ENCODE measurements at regions not wholly inside any gene's neighbourhood (a gene's known extent, or its start where the extent isn't known, plus 50 kb on each side); places are given as distances from the start of the nearest gene placed in this dataset.

DNA sequence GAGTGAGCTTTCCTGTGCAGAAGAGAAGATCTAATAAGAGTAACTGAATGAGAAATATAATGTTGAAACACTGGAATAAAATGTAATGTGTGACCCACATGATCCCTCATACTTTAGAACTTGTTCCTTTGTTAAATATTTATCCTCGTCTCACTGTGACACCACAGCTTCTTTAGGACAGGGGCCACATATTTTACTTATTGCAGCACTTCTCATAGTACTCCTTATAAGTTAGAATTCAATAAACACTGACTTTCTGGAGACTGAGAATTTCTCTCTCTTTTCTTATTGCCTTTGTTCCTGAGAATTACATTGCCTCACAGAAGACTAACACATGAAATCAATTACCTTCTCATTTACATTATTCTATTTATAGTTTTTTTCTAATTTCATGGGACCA, 1234.6 kb upstream of the CHAC2 start:
- DNase-seq (ENCODE audit: low spot score) = no peak
- Mint-ChIP-seq H3K27ac (no peak overlapping the region), H3K4me1 (ENCODE audit: low read depth) (no peaks in the 10 kb centered on the region), H3K4me3 (no peak overlapping the region), H3K27me3 (ENCODE audit: low read depth) (no peaks in the 10 kb centered on the region), H3K36me3 (ENCODE audit: low read depth) (no peaks in the 10 kb centered on the region), H3K9me3 (peaks cover 17% of the 10 kb centered on the region)

DNA sequence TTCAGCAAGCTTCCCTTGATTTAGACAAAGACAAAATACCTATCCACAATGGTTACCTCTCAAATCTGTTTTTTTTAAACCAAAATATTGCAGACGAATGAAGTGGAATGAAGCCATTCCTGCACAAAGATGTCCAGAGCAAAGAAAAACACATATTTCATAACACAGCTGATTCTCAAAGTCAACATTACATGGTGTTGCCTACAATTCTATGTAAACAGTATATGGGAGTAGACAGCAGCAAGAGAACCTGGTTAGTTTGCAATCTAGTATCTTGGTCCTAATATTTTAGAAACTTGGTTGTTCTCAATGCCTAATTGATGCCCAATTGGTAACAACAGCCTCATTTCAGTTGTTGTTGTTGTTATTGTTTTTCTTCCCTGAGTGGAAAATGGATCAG, 1240.9 kb upstream of the CHAC2 start:
- Mint-ChIP-seq H3K9me3 (peaks cover 26% of the 10 kb centered on the region), H3K27ac (no peak overlapping the region), H3K4me1 (ENCODE audit: low read depth) (no peaks in the 10 kb centered on the region), H3K36me3 (ENCODE audit: low read depth) (no peaks in the 10 kb centered on the region), H3K27me3 (ENCODE audit: low read depth) (no peaks in the 10 kb centered on the region), H3K4me3 (no peak overlapping the region)
- DNase-seq (ENCODE audit: low spot score) = no peak

DNA sequence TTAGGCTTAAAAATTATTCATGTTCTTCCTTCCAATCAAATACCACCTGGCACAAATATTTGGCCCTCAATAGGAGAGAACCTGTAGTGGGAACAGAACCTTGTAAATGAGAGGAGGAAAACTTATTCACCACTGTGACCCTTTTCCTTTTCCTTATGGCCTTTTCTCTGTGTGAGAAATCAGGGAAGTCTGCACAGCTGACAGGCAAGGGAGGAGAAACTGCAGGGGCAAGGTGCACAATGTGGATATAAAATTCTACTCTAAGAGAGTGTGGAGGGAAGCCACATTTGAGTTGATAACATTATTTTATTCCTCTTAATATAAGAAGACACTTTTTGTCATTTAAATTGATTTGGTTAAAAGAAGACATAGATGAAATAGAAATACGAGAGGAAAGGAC, 1247.0 kb upstream of the CHAC2 start:
- Mint-ChIP-seq H3K9me3 (peaks cover 4% of the 10 kb centered on the region), H3K36me3 (ENCODE audit: low read depth) (no peaks in the 10 kb centered on the region), H3K4me1 (ENCODE audit: low read depth) (no peaks in the 10 kb centered on the region), H3K4me3 (no peak overlapping the region), H3K27ac (no peak overlapping the region), H3K27me3 (ENCODE audit: low read depth) (no peaks in the 10 kb centered on the region)
- DNase-seq (ENCODE audit: low spot score) = no peak

DNA sequence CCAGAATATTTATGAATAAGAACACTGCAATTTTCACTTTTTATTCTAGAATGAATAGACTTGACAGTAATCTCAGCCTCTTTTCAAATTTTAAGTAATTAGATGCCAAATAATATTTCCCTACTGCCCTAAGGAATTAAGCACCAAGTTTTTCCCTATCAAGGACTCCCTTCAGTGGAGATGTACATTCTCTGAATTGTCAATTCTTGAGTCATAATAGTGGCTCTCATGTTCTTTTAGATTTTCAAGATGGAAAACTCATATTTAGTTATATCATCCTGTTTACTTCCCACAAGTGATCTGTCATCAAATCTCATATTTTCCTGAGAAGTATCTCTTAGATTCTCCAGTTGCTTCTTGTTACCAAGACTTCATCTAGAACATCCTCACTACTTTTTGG, 1248.9 kb upstream of the CHAC2 start:
- no peaks in the 10 kb centered on the region for H3K27me3 Mint-ChIP-seq (ENCODE audit: low read depth)
- H3K4me3 Mint-ChIP-seq = no peak overlapping the region
- no peaks in the 10 kb centered on the region for H3K36me3 Mint-ChIP-seq (ENCODE audit: low read depth)
- no peak overlapping the region for H3K27ac Mint-ChIP-seq
- peaks cover 4% of the 10 kb centered on the region for H3K9me3 Mint-ChIP-seq
- H3K4me1 Mint-ChIP-seq (ENCODE audit: low read depth) = no peaks in the 10 kb centered on the region
- DNase-seq (ENCODE audit: low spot score) = no peak

DNA sequence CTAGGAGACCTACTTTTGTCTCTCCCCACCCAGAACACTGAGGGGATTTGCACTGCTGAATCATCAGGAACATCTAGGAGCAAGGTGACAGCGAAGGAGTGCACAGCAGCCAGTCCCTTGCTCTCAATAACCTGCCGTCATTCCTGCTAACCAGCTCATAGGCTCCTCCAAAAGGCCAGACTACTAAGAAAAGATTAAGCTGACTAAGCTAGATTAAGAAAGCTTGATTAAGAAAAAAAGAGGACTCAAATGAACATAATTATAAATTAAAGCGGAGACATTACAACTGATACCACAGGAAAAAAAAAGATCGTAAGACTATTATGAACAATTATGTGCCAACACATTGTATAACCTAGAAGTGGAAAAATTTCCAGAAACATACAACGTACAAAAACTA, 1254.8 kb upstream of the CHAC2 start:
- no peaks in the 10 kb centered on the region for H3K36me3 Mint-ChIP-seq (ENCODE audit: low read depth)
- H3K27ac Mint-ChIP-seq = no peak overlapping the region
- no peak for DNase-seq (ENCODE audit: low spot score)
- H3K27me3 Mint-ChIP-seq (ENCODE audit: low read depth) = no peaks in the 10 kb centered on the region
- no peaks in the 10 kb centered on the region for H3K4me1 Mint-ChIP-seq (ENCODE audit: low read depth)
- peaks cover 8% of the 10 kb centered on the region for H3K9me3 Mint-ChIP-seq
- H3K4me3 Mint-ChIP-seq = no peak overlapping the region

DNA sequence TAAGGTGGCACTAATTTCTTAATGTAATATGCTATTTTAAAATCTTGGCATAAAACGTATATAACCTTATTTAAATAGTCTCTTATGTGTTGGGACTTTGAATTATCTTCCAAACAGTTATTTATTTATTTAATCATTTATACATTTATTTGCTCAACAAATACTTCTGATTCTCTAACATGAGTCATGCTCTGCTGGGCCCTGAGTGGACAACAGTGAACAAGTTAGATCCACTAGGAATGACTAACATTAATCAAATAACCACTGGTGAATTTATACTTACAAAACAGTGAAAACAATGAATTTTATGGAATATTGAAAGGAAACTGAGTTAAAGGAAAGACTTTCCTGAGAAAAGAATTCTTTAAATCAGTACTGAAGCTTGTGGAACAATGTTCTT, 1257.2 kb upstream of the CHAC2 start:
- DNase-seq (ENCODE audit: low spot score) = no peak

DNA sequence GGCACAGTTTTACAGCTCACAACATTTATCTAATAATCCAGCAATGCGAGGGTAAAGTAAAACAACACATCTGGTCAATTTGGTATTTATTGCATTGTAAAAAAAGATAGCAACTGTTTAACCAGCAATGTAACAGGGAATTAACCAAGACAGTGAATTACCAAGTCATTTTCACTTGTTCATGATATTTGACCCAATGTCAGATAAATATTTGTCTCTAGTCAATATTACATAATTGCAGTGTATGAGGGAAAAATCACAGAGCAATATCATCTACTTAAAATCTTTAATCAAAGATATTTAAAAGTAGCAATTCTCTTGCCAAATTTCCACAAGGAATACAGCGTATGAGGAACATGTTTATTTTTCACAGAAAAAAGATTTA, 1265.1 kb upstream of the CHAC2 start:
- no peak overlapping the region for H3K4me3 Mint-ChIP-seq

More for the DNA sequence above, 1257.2 kb upstream of the CHAC2 start:
- Mint-ChIP-seq H3K36me3 (ENCODE audit: low read depth) (no peaks in the 10 kb centered on the region), H3K4me1 (ENCODE audit: low read depth) (no peaks in the 10 kb centered on the region), H3K9me3 (peaks cover 8% of the 10 kb centered on the region), H3K4me3 (no peak overlapping the region), H3K27me3 (ENCODE audit: low read depth) (no peaks in the 10 kb centered on the region), H3K27ac (no peak overlapping the region)

DNA sequence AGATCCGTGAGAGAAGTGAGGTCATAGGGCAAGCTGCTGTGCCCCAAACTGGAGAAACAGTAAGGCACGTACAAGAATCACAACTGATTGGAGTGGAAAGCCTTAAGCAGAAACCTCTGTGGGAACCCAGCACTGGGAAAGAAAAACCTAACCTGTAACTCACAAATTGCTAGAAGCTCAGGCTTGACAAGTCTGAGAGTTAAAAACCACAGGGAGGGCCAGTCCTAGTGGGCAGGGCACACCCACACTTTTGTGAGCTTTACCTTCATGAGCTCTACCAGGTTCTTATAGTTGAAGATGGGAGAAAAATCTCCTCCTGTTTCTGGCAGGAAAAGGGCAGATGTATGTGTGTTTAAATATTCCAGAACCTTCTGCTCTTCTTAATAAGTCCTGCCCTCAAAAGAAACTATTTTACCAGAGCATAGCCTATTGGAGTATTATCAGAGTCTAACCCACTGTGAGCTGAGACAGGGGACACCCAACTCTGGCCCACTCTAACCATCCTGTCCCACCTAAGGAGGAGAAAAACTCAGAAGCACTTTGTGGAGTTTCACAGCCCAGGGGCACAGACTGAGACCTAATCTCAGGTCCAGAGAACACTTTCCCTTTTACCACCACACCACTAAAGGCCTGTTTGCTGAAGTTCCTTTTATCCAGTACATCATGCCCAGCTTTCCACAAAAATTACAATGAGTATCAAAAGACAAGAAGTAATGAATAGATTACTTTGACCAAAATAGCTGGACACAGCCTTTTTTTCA, 1265.7 kb upstream of the CHAC2 start:
- H3K9me3 Mint-ChIP-seq = peaks cover 26% of the 10 kb centered on the region
- H3K36me3 Mint-ChIP-seq (ENCODE audit: low read depth) = no peaks in the 10 kb centered on the region
- no peak overlapping the region for H3K4me3 Mint-ChIP-seq
- no peaks in the 10 kb centered on the region for H3K27me3 Mint-ChIP-seq (ENCODE audit: low read depth)
- H3K27ac Mint-ChIP-seq = no peak overlapping the region
- DNase-seq (ENCODE audit: low spot score) = no peak
- H3K4me1 Mint-ChIP-seq (ENCODE audit: low read depth) = no peaks in the 10 kb centered on the region

More for the DNA sequence above, 1265.1 kb upstream of the CHAC2 start:
- Mint-ChIP-seq H3K27me3 (ENCODE audit: low read depth) (no peaks in the 10 kb centered on the region), H3K36me3 (ENCODE audit: low read depth) (no peaks in the 10 kb centered on the region), H3K27ac (no peak overlapping the region), H3K9me3 (peaks cover 22% of the 10 kb centered on the region), H3K4me1 (ENCODE audit: low read depth) (no peaks in the 10 kb centered on the region)
- DNase-seq (ENCODE audit: low spot score) = no peak

DNA sequence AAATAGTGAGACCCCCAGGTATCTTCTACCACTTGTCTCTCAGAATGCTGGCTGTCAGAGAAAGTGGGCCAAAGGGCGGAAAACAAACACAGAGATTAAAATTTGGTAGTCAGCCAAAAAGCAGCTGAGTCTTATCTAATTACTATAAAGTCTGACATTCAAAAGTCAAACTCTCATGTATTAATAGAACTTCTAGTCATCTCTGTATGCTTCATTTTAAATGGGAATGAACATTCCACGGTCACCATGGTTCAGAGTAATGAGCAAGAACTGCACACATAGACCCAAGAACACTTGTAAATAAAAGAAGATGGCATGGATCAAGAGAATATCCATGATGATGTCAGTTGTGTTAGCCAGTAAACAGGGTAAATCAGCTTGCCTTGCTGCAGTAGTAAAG, 1267.0 kb upstream of the CHAC2 start:
- H3K27me3 Mint-ChIP-seq (ENCODE audit: low read depth) = no peaks in the 10 kb centered on the region
- no peak overlapping the region for H3K27ac Mint-ChIP-seq
- no peak overlapping the region for H3K4me3 Mint-ChIP-seq
- no peak for DNase-seq (ENCODE audit: low spot score)
- peaks cover 27% of the 10 kb centered on the region for H3K9me3 Mint-ChIP-seq
- no peaks in the 10 kb centered on the region for H3K36me3 Mint-ChIP-seq (ENCODE audit: low read depth)
- H3K4me1 Mint-ChIP-seq (ENCODE audit: low read depth) = no peaks in the 10 kb centered on the region

DNA sequence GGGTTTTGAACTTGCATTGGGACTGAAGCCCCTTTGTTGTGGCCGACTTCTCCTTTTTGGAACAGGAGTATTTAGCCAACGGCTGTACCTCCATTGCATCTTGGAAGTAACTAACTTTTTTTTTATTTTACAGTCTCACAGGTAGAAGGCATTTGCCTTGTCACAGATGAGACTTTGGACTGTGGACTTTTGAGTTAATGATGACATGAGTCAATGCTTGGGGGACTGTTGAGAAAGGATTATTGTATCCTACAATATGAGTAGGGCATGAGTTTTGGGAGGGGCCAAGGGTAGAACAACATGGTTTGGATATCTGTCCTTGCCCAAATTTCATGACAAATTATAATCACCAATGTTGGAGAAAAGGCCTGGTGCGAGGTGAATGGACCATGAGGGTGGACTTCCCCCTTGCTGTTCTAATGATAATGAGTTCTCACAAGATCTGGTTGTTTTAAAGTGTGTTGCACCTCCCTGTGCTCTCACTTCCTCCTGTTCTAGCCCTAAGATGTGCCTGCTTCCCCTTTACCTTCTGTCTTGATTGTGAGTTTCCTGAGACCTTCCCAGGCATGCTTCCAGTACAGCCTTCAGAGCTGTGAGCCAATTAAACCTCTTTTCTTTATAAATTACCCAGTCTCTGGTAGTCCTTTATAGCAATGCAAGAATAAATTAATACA, 1269.4 kb upstream of the CHAC2 start:
- Mint-ChIP-seq H3K4me3 (no peak overlapping the region), H3K4me1 (ENCODE audit: low read depth) (no peaks in the 10 kb centered on the region), H3K36me3 (ENCODE audit: low read depth) (no peaks in the 10 kb centered on the region), H3K9me3 (peaks cover 24% of the 10 kb centered on the region), H3K27me3 (ENCODE audit: low read depth) (no peaks in the 10 kb centered on the region), H3K27ac (no peak overlapping the region)
- DNase-seq (ENCODE audit: low spot score) = no peak

DNA sequence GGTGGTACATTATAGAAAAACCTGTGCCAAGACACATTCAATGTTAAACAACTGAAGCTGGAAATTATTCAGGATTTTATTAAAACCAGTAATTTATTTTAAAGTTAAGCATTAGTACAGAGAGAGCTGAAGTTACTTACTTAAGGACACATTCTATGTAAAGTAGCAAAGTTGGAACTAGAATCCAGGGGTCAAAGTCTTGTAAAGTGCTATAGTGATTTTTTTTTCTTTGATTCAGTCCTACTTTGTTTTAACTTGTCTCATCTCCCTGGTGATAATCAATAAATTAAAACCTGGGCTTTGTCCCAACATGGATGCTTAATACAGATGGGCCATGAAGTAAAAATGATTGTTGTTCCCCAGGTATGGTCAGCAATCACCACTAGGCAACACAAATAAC, 1271.8 kb upstream of the CHAC2 start:
- no peak for DNase-seq (ENCODE audit: low spot score)
- H3K27me3 Mint-ChIP-seq (ENCODE audit: low read depth) = no peaks in the 10 kb centered on the region
- peaks cover 35% of the 10 kb centered on the region for H3K9me3 Mint-ChIP-seq
- H3K27ac Mint-ChIP-seq = no peak overlapping the region
- no peaks in the 10 kb centered on the region for H3K36me3 Mint-ChIP-seq (ENCODE audit: low read depth)
- H3K4me1 Mint-ChIP-seq (ENCODE audit: low read depth) = no peaks in the 10 kb centered on the region
- no peak overlapping the region for H3K4me3 Mint-ChIP-seq

DNA sequence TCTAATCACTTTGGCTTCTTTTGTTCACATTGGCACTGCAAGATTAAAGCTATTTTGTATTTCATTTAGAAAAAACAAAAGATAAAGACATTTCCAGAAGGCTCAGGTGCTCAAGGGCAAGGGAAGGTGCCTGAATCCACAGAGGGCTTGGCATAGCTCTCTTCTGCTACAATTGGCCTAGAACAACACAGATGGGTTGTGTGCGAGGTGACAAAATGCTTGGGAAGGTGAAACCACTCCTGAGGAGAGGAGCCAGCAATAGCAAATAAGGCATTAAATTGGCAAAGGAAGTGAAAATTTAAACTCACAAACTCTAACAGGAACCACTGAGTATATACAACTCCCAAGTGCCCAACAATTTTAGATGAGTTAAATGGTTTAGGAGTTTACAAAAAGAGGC, 1290.4 kb upstream of the CHAC2 start:
- Mint-ChIP-seq H3K4me3 (no peak overlapping the region), H3K4me1 (ENCODE audit: low read depth) (no peaks in the 10 kb centered on the region), H3K27ac (no peak overlapping the region), H3K9me3 (peaks cover 22% of the 10 kb centered on the region), H3K27me3 (ENCODE audit: low read depth) (no peaks in the 10 kb centered on the region), H3K36me3 (ENCODE audit: low read depth) (no peaks in the 10 kb centered on the region)
- DNase-seq (ENCODE audit: low spot score) = no peak

DNA sequence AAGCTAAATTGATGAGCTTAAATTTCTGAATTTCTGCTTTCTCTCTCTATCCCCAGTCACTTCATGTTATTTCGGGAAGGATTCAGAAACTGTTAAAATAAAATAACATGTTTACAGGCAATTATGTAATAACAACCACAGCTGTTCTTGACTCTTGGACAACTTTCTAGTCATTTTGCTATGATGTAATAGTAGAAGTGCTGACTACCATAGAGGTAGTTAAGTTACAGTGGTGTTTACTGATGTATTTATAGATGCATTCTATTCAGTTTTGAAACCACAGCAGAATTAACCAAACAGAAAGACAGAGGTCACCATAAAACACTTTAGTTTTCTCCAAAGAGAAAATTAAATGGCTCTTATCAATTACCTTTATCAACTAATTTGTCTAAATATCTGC, 1292.0 kb upstream of the CHAC2 start:
- H3K27me3 Mint-ChIP-seq (ENCODE audit: low read depth) = no peaks in the 10 kb centered on the region
- no peak for DNase-seq (ENCODE audit: low spot score)
- peaks cover 22% of the 10 kb centered on the region for H3K9me3 Mint-ChIP-seq
- H3K4me1 Mint-ChIP-seq (ENCODE audit: low read depth) = no peaks in the 10 kb centered on the region
- H3K36me3 Mint-ChIP-seq (ENCODE audit: low read depth) = no peaks in the 10 kb centered on the region
- no peak overlapping the region for H3K4me3 Mint-ChIP-seq
- H3K27ac Mint-ChIP-seq = no peak overlapping the region

DNA sequence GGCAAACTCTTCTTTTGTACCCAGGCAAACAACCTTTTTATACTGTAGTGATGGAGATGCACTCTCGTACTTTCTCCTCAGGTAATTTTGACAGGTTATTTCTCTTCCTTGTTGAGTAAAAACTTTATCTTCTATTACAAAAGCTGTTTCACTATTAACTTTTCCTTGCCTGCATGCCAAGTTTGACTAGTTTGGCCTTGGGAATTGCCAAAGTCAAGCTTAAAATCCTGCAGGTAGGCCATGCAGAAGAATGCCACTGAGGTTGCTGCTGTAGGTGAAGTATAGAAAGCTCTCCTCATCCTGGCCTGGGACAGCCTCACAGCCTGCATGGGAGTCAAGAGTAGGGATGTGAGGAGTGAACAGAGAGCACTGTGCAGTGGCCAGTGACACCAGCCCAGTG, 1293.5 kb upstream of the CHAC2 start:
- no peak for DNase-seq (ENCODE audit: low spot score)
- Mint-ChIP-seq H3K27ac (no peak overlapping the region), H3K4me1 (ENCODE audit: low read depth) (no peaks in the 10 kb centered on the region), H3K4me3 (no peak overlapping the region), H3K9me3 (peaks cover 22% of the 10 kb centered on the region), H3K27me3 (ENCODE audit: low read depth) (no peaks in the 10 kb centered on the region), H3K36me3 (ENCODE audit: low read depth) (no peaks in the 10 kb centered on the region)

DNA sequence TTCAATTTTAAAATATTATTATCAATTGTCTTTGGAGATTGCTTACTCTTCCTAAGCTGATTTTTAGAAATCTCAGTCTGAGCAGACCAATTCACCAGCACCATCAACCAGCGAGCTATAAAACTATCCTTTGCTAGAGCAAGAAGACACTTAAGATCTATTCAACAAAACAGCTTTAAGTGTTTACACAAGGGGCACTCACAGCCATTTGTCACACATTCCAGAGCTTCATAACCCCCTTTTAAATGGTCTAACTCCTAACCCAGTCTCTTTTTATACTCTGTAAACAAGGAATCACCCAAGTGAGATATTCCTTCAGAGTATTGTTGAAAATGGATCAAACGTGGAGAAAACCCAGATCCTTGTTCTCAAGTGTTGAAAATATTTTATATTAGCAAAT, 1294.1 kb upstream of the CHAC2 start:
- no peaks in the 10 kb centered on the region for H3K27me3 Mint-ChIP-seq (ENCODE audit: low read depth)

More for the DNA sequence above, 1294.1 kb upstream of the CHAC2 start:
- Mint-ChIP-seq H3K4me1 (ENCODE audit: low read depth) (no peaks in the 10 kb centered on the region), H3K4me3 (no peak overlapping the region), H3K27ac (no peak overlapping the region), H3K9me3 (peaks cover 22% of the 10 kb centered on the region), H3K36me3 (ENCODE audit: low read depth) (no peaks in the 10 kb centered on the region)
- no peak for DNase-seq (ENCODE audit: low spot score)
